ENCODE measurements at regions not wholly inside any gene's neighbourhood (a gene's known extent, or its start where the extent isn't known, plus 50 kb on each side); places are given as distances from the start of the nearest gene placed in this dataset.

GRCh38 chr6:169944061-169944337 lies 192.6 kb downstream of the ERMARD start:
- DNase-seq (ENCODE audit: low read depth), result no peak
- in situ Hi-C loops (cut with HindIII; ENCODE audit: low sequenced_read_pairs), result loop anchor here (10.0 kb wide), 1 partner anchor 49 kb away; no protein-coding TSS in a partner anchor
- no peak overlapping the region for H3K4me3 ChIP-seq (ENCODE audit: low read depth, low read length)
- TF ChIP-seq CTCF (IDR thresholded peaks at IDR 0.05; ENCODE audit: low read depth, low read length, missing control alignments), result no peak

GRCh38 chr6:169943241-169944060 lies 192.0 kb downstream of the ERMARD start:
- DNase-seq (ENCODE audit: low read depth), result no peak
- H3K4me3 ChIP-seq (ENCODE audit: low read depth, low read length), result no peak overlapping the region
- in situ Hi-C loops (cut with HindIII; ENCODE audit: low sequenced_read_pairs), result loop anchor here (10.0 kb wide), 1 partner anchor 49 kb away; no protein-coding TSS in a partner anchor
- TF ChIP-seq CTCF (IDR thresholded peaks at IDR 0.05; ENCODE audit: low read depth, low read length, missing control alignments), result no peak

- TF ChIP-seq CTCF (IDR thresholded peaks at IDR 0.05; ENCODE audit: low read depth, low read length, missing control alignments), result no peak
- DNase-seq (ENCODE audit: low read depth), result no peak
- in situ Hi-C loops (cut with HindIII; ENCODE audit: low sequenced_read_pairs), result loop anchor here (10.0 kb wide), 1 partner anchor 47 kb away; no protein-coding TSS in a partner anchor
- H3K4me3 ChIP-seq (ENCODE audit: low read depth, low read length), result no peak overlapping the region
Measured at GRCh38 chr6:169942173-169942572, 190.8 kb downstream of the ERMARD start.

- no peak for TF ChIP-seq CTCF (IDR thresholded peaks at IDR 0.05; ENCODE audit: low read depth, low read length, missing control alignments)
- no peak overlapping the region for H3K4me3 ChIP-seq (ENCODE audit: low read depth, low read length)
- DNase-seq (ENCODE audit: low read depth), result no peak
- in situ Hi-C loops (cut with HindIII; ENCODE audit: low sequenced_read_pairs), result loop anchor here (10.0 kb wide), 1 partner anchor 46 kb away; no protein-coding TSS in a partner anchor
Measured at GRCh38 chr6:169940481-169941271, 189.3 kb downstream of the ERMARD start.

GRCh38 chr6:169939554-169940164 lies 188.2 kb downstream of the ERMARD start:
- in situ Hi-C loops (cut with HindIII; ENCODE audit: low sequenced_read_pairs), result loop anchor here (10.0 kb wide), 2 partner anchors 45 to 65 kb away; no protein-coding TSS in a partner anchor
- no peak overlapping the region for H3K4me3 ChIP-seq (ENCODE audit: low read depth, low read length)
- no peak for DNase-seq (ENCODE audit: low read depth)
- no peak for TF ChIP-seq CTCF (IDR thresholded peaks at IDR 0.05; ENCODE audit: low read depth, low read length, missing control alignments)

- H3K4me3 ChIP-seq (ENCODE audit: low read depth, low read length), result no peak overlapping the region
- no peak for TF ChIP-seq CTCF (IDR thresholded peaks at IDR 0.05; ENCODE audit: low read depth, low read length, missing control alignments)
- no peak for DNase-seq (ENCODE audit: low read depth)
- in situ Hi-C loops (cut with HindIII; ENCODE audit: low sequenced_read_pairs), result loop anchor here (10.0 kb wide), 1 partner anchor 64 kb away; no protein-coding TSS in a partner anchor
Measured at GRCh38 chr6:169938731-169939130, 187.3 kb downstream of the ERMARD start.

All from astrocyte of the cerebellum (primary cell).